Liver (tissue), 3 donors: ENCODE measurements at regions not wholly inside any gene's neighbourhood (a gene's known extent, or its start where the extent isn't known, plus 50 kb on each side); places are given as distances from the start of the nearest gene placed in this dataset.

ENCODE experiments used
- EGR1 ChIP-seq, 2 donors: IDR thresholded peaks; 2 replicates each; pipeline ENCODE4 v1.6.1; 2016 to 2018; ENCODE audit warnings: antibody characterized with exemption in 2 of 2, low read depth in 2 of 2
- FOXA2 ChIP-seq: IDR thresholded peaks from 2 replicates; pipeline ENCODE4 v1.6.1; 2016; ENCODE audit warnings: antibody characterized with exemption
- JUND ChIP-seq, 2 donors: IDR thresholded peaks; 2 replicates each; pipeline ENCODE4 v1.6.1; 2016; ENCODE audit warnings: antibody characterized with exemption in 2 of 2
- NR2F2 ChIP-seq: IDR thresholded peaks from 2 replicates; pipeline ENCODE4 v1.6.1; 2016; ENCODE audit warnings: antibody characterized with exemption
- RAD21 ChIP-seq, 2 donors: IDR thresholded peaks; 2 replicates each; pipeline ENCODE4 v1.6.1; 2016; ENCODE audit warnings: antibody characterized with exemption in 2 of 2, mild to moderate bottlenecking in 2 of 2
- SP1 ChIP-seq: IDR thresholded peaks from 2 replicates; pipeline ENCODE4 v1.6.1; 2018; ENCODE audit warnings: antibody characterized with exemption, mild to moderate bottlenecking
- TAF1 ChIP-seq: conservative IDR thresholded peaks from 2 replicates; pipeline ENCODE4 v1.6.1; 2016; ENCODE audit warnings: antibody characterized with exemption, mild to moderate bottlenecking
- YY1 ChIP-seq: IDR thresholded peaks from 2 replicates; pipeline ENCODE4 v1.6.1; 2016; ENCODE audit warnings: antibody characterized with exemption, mild to moderate bottlenecking
- TF ChIP-seq, protein P1 (sequence below): fragments of 150-350 bp; IDR thresholded peaks from 2 replicates; pipeline ENCODE4 v1.5.1; 2017; ENCODE audit warnings: improper control_type of control experiment, low read depth, low read length; ENCODE audit not compliant: missing input control
- TF ChIP-seq, protein P2 (sequence below): IDR thresholded peaks from 2 replicates; pipeline ENCODE4 v1.6.1; 2016; ENCODE audit warnings: antibody characterized with exemption
- TF ChIP-seq, protein P3 (sequence below): IDR thresholded peaks from 2 replicates; pipeline ENCODE4 v1.6.1; 2016; ENCODE audit warnings: antibody characterized with exemption, mild to moderate bottlenecking
- TF ChIP-seq, protein P4 (sequence below): IDR thresholded peaks from 2 replicates; pipeline ENCODE4 v1.6.1; 2016; ENCODE audit warnings: antibody characterized with exemption
- donor health status: healthy.
- donor health status: healthy.

DNA sequence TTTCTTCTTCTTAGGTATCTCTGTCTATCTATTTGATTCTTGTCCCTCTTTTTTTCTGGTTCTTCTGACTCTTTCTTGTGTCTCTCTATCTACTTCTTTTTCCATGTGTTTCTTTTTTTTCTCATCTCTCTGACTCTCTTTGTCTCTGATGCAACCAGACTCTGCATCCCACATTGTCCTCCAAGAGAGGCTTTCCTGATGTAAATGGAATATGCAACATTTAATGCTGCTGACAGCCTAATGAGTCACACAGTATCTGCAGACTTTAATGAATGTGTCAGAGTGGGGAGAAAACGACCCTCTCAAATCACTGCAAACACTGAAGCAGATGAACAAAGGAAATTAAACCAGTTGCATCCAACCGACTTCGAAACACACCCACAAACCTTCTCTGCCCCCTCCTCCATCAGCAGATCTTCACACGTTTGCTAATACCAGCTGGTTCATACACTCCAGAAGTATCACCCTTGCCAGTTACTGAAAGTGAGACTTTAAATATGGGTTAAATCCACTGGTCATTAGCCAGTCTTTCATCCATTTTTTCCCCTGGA is 351.5 kb downstream of the TXNL1 start:
- TF ChIP-seq NR2F2 (no peak), EGR1 (IDR thresholded peaks at IDR 0.05; ENCODE audit: low read depth in 2 of 2) (no peak), SP1 (no peak), RAD21 (IDR thresholded peaks at IDR 0.05) (no peak), FOXA2 (no peak), TAF1 (no peak), YY1 (no peak), JUND (IDR thresholded peaks at IDR 0.05) (no peak)
- TF ChIP-seq, protein P1, sequence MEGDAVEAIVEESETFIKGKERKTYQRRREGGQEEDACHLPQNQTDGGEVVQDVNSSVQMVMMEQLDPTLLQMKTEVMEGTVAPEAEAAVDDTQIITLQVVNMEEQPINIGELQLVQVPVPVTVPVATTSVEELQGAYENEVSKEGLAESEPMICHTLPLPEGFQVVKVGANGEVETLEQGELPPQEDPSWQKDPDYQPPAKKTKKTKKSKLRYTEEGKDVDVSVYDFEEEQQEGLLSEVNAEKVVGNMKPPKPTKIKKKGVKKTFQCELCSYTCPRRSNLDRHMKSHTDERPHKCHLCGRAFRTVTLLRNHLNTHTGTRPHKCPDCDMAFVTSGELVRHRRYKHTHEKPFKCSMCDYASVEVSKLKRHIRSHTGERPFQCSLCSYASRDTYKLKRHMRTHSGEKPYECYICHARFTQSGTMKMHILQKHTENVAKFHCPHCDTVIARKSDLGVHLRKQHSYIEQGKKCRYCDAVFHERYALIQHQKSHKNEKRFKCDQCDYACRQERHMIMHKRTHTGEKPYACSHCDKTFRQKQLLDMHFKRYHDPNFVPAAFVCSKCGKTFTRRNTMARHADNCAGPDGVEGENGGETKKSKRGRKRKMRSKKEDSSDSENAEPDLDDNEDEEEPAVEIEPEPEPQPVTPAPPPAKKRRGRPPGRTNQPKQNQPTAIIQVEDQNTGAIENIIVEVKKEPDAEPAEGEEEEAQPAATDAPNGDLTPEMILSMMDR = no peak
- TF ChIP-seq, protein P2, sequence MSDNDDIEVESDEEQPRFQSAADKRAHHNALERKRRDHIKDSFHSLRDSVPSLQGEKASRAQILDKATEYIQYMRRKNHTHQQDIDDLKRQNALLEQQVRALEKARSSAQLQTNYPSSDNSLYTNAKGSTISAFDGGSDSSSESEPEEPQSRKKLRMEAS = no peak
- TF ChIP-seq, protein P3, sequence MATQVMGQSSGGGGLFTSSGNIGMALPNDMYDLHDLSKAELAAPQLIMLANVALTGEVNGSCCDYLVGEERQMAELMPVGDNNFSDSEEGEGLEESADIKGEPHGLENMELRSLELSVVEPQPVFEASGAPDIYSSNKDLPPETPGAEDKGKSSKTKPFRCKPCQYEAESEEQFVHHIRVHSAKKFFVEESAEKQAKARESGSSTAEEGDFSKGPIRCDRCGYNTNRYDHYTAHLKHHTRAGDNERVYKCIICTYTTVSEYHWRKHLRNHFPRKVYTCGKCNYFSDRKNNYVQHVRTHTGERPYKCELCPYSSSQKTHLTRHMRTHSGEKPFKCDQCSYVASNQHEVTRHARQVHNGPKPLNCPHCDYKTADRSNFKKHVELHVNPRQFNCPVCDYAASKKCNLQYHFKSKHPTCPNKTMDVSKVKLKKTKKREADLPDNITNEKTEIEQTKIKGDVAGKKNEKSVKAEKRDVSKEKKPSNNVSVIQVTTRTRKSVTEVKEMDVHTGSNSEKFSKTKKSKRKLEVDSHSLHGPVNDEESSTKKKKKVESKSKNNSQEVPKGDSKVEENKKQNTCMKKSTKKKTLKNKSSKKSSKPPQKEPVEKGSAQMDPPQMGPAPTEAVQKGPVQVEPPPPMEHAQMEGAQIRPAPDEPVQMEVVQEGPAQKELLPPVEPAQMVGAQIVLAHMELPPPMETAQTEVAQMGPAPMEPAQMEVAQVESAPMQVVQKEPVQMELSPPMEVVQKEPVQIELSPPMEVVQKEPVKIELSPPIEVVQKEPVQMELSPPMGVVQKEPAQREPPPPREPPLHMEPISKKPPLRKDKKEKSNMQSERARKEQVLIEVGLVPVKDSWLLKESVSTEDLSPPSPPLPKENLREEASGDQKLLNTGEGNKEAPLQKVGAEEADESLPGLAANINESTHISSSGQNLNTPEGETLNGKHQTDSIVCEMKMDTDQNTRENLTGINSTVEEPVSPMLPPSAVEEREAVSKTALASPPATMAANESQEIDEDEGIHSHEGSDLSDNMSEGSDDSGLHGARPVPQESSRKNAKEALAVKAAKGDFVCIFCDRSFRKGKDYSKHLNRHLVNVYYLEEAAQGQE = no peak
- TF ChIP-seq, protein P4, sequence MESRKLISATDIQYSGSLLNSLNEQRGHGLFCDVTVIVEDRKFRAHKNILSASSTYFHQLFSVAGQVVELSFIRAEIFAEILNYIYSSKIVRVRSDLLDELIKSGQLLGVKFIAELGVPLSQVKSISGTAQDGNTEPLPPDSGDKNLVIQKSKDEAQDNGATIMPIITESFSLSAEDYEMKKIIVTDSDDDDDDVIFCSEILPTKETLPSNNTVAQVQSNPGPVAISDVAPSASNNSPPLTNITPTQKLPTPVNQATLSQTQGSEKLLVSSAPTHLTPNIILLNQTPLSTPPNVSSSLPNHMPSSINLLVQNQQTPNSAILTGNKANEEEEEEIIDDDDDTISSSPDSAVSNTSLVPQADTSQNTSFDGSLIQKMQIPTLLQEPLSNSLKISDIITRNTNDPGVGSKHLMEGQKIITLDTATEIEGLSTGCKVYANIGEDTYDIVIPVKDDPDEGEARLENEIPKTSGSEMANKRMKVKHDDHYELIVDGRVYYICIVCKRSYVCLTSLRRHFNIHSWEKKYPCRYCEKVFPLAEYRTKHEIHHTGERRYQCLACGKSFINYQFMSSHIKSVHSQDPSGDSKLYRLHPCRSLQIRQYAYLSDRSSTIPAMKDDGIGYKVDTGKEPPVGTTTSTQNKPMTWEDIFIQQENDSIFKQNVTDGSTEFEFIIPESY = no peak
